Sigmoid colon (tissue), 4 donors: ENCODE measurements at regions not wholly inside any gene's neighbourhood (a gene's known extent, or its start where the extent isn't known, plus 50 kb on each side); places are given as distances from the start of the nearest gene placed in this dataset.

Experiments
- CTCF ChIP-seq, 4 experiments: fragments of 450-650 bp in 3 of 4; fragments of 200-600 bp in 1 of 4; IDR thresholded peaks; one replicate each; pipeline ENCODE4 v1.5.1; 2016 to 2019; ENCODE audit warnings: antibody characterized with exemption in 4 of 4, mild to moderate bottlenecking in 3 of 4, moderate library complexity in 2 of 4
- POLR2A ChIP-seq, 2 donors: fragments of 450-650 bp; IDR thresholded peaks; one replicate each; pipeline ENCODE4 v1.6.1; 2016; ENCODE audit warnings: antibody characterized with exemption in 2 of 2, mild to moderate bottlenecking in 2 of 2, moderate library complexity in 2 of 2
- POLR2AphosphoS5 ChIP-seq, 4 donors: sonication (generic); formaldehyde crosslinking; IDR thresholded peaks; one replicate each; pipeline ENCODE4 v1.6.1; 2017; ENCODE audit warnings: antibody characterized with exemption in 4 of 4

DNA sequence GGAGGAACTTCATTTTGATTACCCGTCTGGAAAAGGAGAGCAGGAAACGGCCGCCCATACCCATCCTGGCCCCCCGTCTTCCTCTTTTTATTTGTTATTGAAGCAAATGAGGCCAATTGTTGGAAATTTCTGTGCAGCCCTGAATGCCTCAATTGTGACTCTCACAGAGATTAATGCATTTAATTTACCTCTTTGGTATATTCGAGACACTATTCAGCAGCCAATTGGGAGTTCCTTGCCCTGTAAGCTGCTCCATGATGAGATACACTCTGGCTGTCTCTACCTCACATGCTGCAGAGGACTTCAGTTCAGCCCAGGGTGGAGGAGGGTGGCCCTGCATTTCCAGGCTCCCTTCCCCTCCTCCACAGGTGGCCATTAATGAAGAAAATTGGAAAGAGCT lies 60.6 kb upstream of the NTM start:
- TF ChIP-seq POLR2A (IDR thresholded peaks at IDR 0.05) (no peak), CTCF (IDR thresholded peaks at IDR 0.05) (no peak), POLR2AphosphoS5 (IDR thresholded peaks at IDR 0.05) (no peak)
